ENCODE measurements at regions not wholly inside any gene's neighbourhood (a gene's known extent, or its start where the extent isn't known, plus 50 kb on each side); places are given as distances from the start of the nearest gene placed in this dataset.

DNA sequence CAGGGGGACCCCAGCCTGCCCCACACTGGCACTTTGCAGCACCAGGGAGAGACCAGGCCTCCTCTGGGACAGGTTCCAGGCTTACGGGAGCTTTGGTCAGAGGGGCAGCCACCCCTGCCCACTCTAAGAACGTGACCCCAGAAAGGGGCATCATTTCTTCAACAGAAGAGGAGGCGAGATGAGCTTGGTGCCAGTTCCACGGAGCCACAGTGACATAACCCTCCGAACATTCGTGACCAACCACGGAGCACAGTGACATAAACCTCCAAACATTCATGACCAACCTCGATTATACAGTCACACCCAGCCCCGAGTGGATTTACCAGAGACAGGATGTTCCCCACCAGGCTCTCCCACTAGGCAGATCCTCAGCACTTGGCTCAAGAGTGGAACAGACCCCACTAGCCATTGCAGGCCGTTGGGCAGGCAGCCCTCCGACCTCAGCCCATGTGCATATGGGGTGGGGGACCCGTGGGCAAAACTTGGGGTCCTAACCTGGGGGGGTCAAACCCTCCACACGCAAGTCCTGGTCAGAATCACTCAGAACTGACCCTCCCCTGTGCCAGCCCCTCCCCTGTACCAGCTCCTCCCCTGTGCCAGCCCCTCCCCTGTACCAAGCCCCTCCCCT, 112.9 kb downstream of the METRNL start:
- no peak overlapping the region for H3K14ac ChIP-seq (ENCODE audit: insufficient read length)
- peaks cover 75 to 91% of the 10 kb centered on the region in 2 experiments for H3K9me3 ChIP-seq (ENCODE audit: insufficient read depth in 2 of 2, low read depth in 1 of 2, low read length in 1 of 2)
- H3K79me2 ChIP-seq (ENCODE audit: control insufficient read depth in 1 of 2, insufficient read depth in 2 of 2, low read length in 2 of 2) = no peaks in the 10 kb centered on the region
- TF ChIP-seq TCF12 (IDR thresholded peaks at IDR 0.05; ENCODE audit: low read depth, low read length) (no peak), CREB1 (IDR thresholded peaks at IDR 0.05) (no peak), NRF1 (IDR thresholded peaks at IDR 0.05; ENCODE audit: low read depth, low read length) (no peak), SIN3A (conservative IDR thresholded peaks at IDR 0.05 in 1 of 2, IDR thresholded peaks at IDR 0.05 in 1 of 2; ENCODE audit: low read depth in 1 of 2, low read length in 2 of 2) (no peak), EGR1 (IDR thresholded peaks at IDR 0.05; ENCODE audit: borderline replicate concordance, low read depth, low read length) (no peak), BRCA1 (IDR thresholded peaks at IDR 0.05; ENCODE audit: low read depth, low read length) (no peak), HDAC2 (IDR thresholded peaks at IDR 0.05; ENCODE audit: borderline replicate concordance in 1 of 2, low read depth in 2 of 2, low read length in 2 of 2) (no peak), POLR2AphosphoS5 (IDR thresholded peaks at IDR 0.05; ENCODE audit: low read depth, low read length) (no peak), SP2 (IDR thresholded peaks at IDR 0.05; ENCODE audit: low read length) (no peak), GABPA (IDR thresholded peaks at IDR 0.05; ENCODE audit: borderline replicate concordance, insufficient read depth, low read length) (no peak), RAD21 (IDR thresholded peaks at IDR 0.05 in 1 of 2, conservative IDR thresholded peaks at IDR 0.05 in 1 of 2; ENCODE audit: low read depth in 2 of 2, low read length in 2 of 2) (no peak)
- no peak overlapping the region for H3K4ac ChIP-seq (replicated peaks; ENCODE audit: insufficient read length, low read depth, low read length)
- POLR2A ChIA-PET (ENCODE audit: partially characterized antibody) = no interaction called here
- no peaks in the 10 kb centered on the region for H3K4me1 ChIP-seq (replicated peaks in 1 of 4; ENCODE audit: control insufficient read depth in 3 of 4, insufficient read depth in 4 of 4, low read length in 3 of 4)
- no peak overlapping the region for H3K18ac ChIP-seq (ENCODE audit: extremely low read depth, low read length)
- no peak for FAIRE-seq
- H3K9ac ChIP-seq (replicated peaks in 1 of 4; ENCODE audit: extremely low read depth in 1 of 4, low read depth in 3 of 4, low read length in 3 of 4) = no peak overlapping the region
- H2BK15ac ChIP-seq (ENCODE audit: low read length) = no peak overlapping the region
- no peaks in the 10 kb centered on the region for H4K20me1 ChIP-seq (replicated peaks in 1 of 2; ENCODE audit: control insufficient read depth in 1 of 2, insufficient read depth in 2 of 2, low read length in 2 of 2)
- H4K8ac ChIP-seq (ENCODE audit: extremely low read depth, insufficient read depth, low read length) = no peak overlapping the region
- CTCF ChIA-PET (ENCODE audit: partially characterized antibody) = no interaction called here
- H2BK12ac ChIP-seq (ENCODE audit: low read depth, low read length) = no peak overlapping the region
- H3K79me1 ChIP-seq (ENCODE audit: low read depth, low read length) = no peaks in the 10 kb centered on the region
- no peak overlapping the region for H2BK120ac ChIP-seq (replicated peaks; ENCODE audit: low read depth, low read length)
- H3K36me3 ChIP-seq (ENCODE audit: control insufficient read depth in 2 of 4, insufficient read depth in 4 of 4, low read length in 3 of 4) = no peaks in the 10 kb centered on the region
- H2BK5ac ChIP-seq (ENCODE audit: low read depth, low read length) = no peak overlapping the region
- peak in 1 of 2 experiments; percentile 16 for DNase-seq (ENCODE audit: low read depth in 1 of 2, low spot score in 2 of 2)
- H2BK20ac ChIP-seq (ENCODE audit: low read length) = no peak overlapping the region
- no peak overlapping the region for H2AFZ ChIP-seq (ENCODE audit: low read length)
- 74% methylated on average over 10 of the region's 13 CpGs; no CpG with 5 or more reads in 1 of the 2 experiments for WGBS, 2 experiments (ENCODE audit: extremely low coverage in 1 of 2, insufficient coverage in 1 of 2, insufficient read length in 1 of 2, insufficient replicate concordance in 2 of 2, low coverage in 1 of 2, low lambda C conversion rate in 2 of 2, missing lambda C conversion rate in 1 of 2)
- H4K5ac ChIP-seq (ENCODE audit: insufficient read length, low read depth, low read length) = no peak overlapping the region
- no peak overlapping the region for H2AK5ac ChIP-seq (ENCODE audit: low read depth, low read length)
- no peak overlapping the region for H4K91ac ChIP-seq (replicated peaks; ENCODE audit: insufficient read length, low read length)
- H3K4me2 ChIP-seq (ENCODE audit: insufficient read depth in 1 of 2, low read depth in 2 of 2, low read length in 2 of 2) = no peak overlapping the region
- H3K27me3 ChIP-seq (replicated peaks in 1 of 4; ENCODE audit: control insufficient read depth in 3 of 4, extremely low read depth in 1 of 4, insufficient read depth in 3 of 4, low read length in 3 of 4) = no peaks in the 10 kb centered on the region
- no peak overlapping the region for H3K56ac ChIP-seq (replicated peaks; ENCODE audit: insufficient read length, low read depth, low read length)
- no peak overlapping the region for H3K27ac ChIP-seq (ENCODE audit: low read depth, low read length)
- no peak overlapping the region for H3K23ac ChIP-seq (ENCODE audit: insufficient read length)
- no peak overlapping the region for H3K4me3 ChIP-seq (ENCODE audit: extremely low read depth in 1 of 4, insufficient read depth in 2 of 4, low read depth in 3 of 4, low read length in 4 of 4)
- no peaks in the 10 kb centered on the region for H3K23me2 ChIP-seq (ENCODE audit: low read depth, low read length)
